GM23338 (cell line): ENCODE measurements at regions not wholly inside any gene's neighbourhood (a gene's known extent, or its start where the extent isn't known, plus 50 kb on each side); places are given as distances from the start of the nearest gene placed in this dataset.

Source experiments
- CREB1 ChIP-seq: fragments of 250-450 bp; sonication (Bioruptor Pico); IDR thresholded peaks from 2 replicates; pipeline ENCODE4 v1.5.0; 2020; ENCODE audit warnings: low read depth, mild to moderate bottlenecking, moderate library complexity
- CTCF ChIP-seq, 2 experiments: fragments of 200-600 bp in 1 of 2; sonication (generic) in 1 of 2; conservative IDR thresholded peaks; 2 replicates each; pipeline versions ENCODE4 v1.5.1 to v1.6.1; 2016 to 2017; ENCODE audit warnings: antibody characterized with exemption in 2 of 2, low read depth in 2 of 2, mild to moderate bottlenecking in 2 of 2, moderate library complexity in 1 of 2
- EZH2 ChIP-seq: fragments of 200-600 bp; sonication (generic); IDR thresholded peaks from one replicate; pipeline ENCODE4 v1.8.0; 2017; ENCODE audit warnings: antibody characterized with exemption, mild to moderate bottlenecking, low read depth; ENCODE audit not compliant: unreplicated experiment
- EZH2phosphoT487 ChIP-seq: fragments of 200-600 bp; sonication (generic); IDR thresholded peaks from one replicate; pipeline ENCODE4 v1.8.1; 2018; ENCODE audit warnings: antibody characterized with exemption; ENCODE audit not compliant: unreplicated experiment
- JUNB ChIP-seq: IDR thresholded peaks from one replicate; pipeline ENCODE4 v1.6.1; 2016; ENCODE audit warnings: antibody characterized with exemption; ENCODE audit not compliant: unreplicated experiment
- POLR2AphosphoS5 ChIP-seq: IDR thresholded peaks from 2 replicates; pipeline ENCODE4 v1.6.1; 2016; ENCODE audit warnings: antibody characterized with exemption, low read depth
- ZNF331 ChIP-seq: fragments of 250-450 bp; sonication (Bioruptor Pico); IDR thresholded peaks from 2 replicates; pipeline ENCODE4 v1.5.0; 2020; ENCODE audit warnings: low read depth, mild to moderate bottlenecking, moderate library complexity

GRCh38 chr16:76964464-76965154 lies 226.4 kb upstream of the MON1B start:
- TF ChIP-seq CTCF (conservative IDR thresholded peaks at IDR 0.05; ENCODE audit: low read depth in 2 of 2) (no peak), EZH2 (no peak), POLR2AphosphoS5 (no peak), EZH2phosphoT487 (no peak), CREB1 (no peak), JUNB (no peak), ZNF331 (CRISPR knock-in tag) (no peak)
